ENCODE measurements at regions not wholly inside any gene's neighbourhood (a gene's known extent, or its start where the extent isn't known, plus 50 kb on each side); places are given as distances from the start of the nearest gene placed in this dataset.

DNA sequence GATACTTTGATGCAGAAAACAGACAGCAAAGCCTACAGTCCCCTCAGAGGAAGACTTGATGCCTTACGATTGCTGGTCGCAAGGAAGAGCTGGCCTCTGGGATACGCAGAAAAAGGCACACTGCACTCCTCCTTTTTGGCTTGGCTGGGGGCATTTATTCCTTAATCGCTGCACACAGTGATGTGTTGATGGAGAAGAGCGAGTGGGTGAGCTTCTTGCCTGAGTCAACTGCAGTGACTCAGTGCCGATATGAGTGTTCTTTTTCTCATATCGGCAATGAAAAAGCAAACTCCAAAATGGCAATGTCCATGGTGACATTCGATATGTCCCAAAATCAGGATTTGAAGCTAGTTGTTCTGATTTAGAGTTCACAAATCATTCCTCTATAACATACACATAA lies 794.8 kb downstream of the HACE1 start:
- DNase-seq (ENCODE audit: low read depth), result no peak

DNA sequence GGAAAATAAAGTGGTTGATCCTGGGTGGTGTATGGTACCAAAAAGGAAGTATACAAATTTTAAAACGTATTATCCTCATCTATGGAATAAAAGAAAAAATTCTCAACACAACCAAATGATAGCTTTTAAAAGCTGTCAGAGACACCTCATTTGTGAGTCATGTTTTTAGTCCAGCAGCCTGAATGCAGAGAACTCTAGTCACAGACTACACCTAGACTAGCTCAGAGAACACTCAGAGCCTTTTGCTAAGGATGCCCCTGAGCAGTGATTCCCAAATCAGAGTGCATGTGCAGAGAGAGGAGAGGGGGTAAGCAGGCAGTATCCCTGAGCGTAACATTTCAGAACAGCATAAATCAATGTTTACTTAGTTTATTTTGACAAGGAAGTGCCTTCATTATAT lies 809.3 kb downstream of the HACE1 start:
- DNase-seq (ENCODE audit: low read depth), result no peak

DNA sequence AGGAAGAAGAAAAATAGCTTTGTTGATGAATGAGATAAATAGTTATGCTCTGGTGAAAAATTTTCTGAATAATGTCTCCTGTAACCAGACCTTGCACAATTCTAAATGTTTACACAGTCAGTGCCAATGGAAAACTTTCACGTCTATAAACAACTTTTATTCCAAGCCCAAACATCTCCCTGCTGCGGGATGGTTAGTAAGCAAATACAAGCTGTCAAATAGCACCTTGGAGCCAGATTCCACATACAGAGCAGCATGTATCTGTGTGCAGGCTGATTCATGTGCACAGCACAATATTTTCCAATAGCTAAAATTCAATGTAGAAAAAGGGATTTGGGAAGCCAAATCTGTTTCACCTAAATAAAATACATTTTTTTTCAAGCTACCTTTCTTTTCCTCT lies 813.3 kb downstream of the HACE1 start:
- DNase-seq (ENCODE audit: low read depth), result no peak

DNA sequence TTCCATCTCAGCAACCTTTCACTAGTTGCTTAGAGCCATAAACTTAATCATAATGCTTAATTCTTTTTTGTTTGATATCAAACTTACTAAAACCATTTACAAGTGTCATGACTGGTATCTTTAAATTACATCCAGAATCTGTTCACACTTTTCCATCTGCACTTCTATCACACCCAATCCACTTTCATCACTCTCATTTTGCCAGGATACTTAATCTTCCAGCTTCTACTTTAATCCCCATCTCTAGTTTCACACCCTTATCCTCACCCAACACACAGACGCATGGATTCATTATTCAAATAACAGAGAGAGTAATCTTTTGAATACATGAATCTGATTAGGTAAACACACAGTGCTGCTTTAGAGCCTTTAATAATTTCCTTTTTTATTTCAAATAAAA lies 828.4 kb downstream of the HACE1 start:
- DNase-seq (ENCODE audit: low read depth), result no peak

DNA sequence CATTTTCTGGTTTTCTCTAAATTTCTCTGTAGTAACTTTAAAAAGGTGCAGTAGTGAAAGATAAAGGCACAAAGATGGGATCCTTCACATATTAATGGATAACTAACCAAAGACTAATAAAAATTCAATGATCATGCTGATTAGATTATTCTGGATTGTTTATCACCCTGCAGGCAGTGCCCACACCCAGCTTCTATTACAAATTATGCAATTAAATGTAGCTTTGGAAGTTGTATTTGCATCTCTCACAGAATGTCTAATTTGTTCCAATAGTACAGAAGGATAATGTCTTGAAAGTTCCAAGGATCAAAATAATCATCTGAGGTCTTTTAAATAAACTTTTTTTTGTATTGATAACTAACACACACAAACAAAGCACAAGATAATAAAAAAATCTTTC lies 837.6 kb downstream of the HACE1 start:
- no peak for DNase-seq (ENCODE audit: low read depth)

DNA sequence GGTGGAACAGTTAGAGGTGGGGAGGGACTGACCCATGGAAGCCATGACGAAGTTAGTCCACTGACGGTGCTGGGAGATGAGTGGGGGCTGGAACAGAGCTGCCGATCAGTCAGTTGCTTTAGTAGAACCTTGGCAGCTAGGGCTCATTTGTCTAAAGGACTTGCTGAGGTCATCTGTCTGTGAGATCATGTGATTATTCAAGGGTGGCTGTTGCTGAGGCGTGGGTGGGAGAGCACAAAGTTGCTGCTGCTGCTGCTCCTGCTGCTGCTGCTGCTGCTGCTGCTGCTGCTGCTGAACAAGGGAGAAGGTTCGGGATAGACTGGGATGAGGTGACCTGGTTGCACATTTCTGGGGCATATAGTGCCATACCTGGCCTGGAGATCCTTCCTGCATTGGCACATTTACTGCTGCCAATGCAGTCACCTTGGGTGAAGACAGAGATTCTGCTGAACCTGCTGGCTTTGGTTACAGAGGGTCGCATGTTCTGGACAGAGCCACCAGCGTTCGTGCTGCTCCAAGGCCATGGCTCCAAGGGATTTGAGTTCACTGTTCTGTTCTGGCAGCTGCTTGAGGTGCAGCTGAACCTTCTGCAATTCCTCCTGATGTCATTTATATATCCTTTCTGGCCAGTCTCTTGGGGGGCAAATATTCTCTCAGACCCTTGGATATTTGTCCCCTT lies 840.5 kb downstream of the HACE1 start:
- no peak for DNase-seq (ENCODE audit: low read depth)

DNA sequence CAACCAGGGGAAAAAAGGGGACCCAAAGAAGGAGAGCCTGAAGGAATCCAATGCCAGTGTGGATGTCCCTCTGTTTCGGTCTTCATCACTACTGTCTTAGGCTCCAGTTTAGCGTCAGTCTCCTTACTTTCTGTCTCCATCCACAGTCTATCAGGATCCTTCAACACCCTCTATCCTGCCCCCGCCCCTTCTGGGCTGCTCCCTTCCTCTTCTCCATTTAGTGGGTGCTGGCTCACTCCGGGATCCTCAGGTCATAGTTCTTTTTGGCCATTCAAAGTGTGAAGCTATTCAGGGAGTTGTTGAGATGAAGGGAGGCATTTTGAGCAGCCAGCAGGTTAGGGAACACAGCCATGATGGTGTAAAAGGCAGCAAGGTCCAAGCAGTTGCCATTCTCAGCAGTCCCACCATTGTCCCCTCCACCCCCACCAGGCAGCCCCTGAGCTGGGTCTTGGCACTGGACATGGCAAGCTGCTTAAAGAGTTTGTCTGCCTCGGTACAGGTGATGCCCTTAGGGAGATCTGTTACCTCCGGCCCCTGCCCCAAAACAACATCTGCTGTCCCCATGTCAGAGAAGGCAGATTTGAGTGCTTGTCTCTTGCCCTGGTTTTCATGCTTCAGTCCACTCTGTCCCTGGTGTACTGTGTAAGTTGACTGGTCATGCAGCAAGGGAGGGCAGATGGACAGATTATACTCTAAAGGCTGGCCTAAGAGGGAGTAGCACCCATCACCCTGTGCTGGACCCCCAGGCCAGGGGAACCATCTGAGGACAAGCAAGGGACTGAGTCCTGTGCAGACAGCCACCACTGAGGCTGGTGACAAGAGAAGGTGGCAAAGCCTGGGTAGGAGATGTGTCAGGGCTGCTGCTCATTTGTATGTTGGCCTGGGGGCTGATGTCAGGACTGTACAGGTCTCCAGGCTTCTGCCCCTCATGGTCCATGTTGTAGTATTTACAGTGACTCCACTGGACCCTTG lies 842.0 kb downstream of the HACE1 start:
- DNase-seq (ENCODE audit: low read depth), result no peak

DNA sequence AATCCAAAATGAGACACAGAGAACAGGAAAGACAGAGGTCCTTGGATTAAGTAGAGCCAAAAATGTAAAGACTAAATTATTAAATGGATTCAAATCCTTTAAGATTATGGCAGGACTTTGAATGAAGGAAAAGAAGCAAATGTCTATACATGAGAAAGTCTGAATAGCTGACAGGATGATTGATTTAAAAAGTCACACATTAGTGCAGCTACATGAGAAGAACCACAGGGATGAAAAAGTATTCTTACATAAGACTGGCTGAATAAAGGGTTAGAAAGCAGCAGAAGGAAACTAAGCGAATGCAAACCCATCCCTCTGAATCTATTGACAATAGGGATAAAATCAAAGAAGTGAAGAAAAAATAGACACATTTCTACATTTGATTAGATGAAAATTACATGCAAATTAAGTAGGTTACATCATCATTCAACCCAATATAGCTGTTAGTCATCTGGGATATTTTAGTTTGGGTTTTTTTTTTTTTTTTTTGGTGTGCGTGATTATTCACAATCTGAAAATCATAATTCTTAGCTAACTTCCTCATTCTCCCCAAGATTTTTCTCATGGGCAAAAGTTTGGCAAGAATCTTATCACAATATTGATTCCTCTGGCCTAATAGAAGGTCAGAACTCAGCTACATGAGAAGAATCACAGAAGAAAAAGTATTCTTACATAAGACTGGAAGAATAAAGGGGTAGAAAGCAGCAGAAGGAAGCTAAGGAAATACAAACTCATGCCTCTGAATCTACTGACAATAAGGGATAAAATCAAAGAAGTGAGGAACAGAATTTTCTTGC lies 845.4 kb downstream of the HACE1 start:
- no peak for DNase-seq (ENCODE audit: low read depth)

DNA sequence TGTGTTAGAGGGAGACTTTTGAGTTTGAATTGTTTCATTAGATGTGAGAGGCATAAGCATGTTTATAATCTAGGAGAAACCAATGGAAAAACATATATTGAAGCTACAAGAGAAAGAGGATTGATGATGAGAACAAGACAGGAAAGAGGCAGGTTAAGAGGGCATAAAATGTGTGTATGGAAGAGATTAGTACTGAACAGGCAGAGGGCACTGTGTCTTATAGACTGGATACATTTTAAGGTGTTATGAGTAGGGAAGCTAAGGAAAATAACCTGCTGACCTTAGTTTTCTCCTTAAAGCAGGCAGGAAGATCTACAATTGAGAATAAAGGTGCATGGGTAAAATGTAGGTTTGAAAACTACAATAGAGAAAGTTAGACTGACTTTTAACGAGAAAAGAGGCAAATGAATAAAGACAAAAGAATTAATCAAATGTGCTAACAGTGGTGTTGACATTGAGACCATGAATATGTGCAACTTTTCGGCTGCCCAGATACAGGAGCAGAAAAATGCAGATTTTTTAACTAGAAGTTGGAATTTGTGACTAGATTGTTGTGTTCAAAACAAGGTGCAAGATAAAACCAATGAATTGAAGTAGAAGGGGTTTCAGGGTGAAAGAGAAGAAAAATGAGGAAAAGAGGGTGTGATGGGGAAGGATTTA lies 846.3 kb downstream of the HACE1 start:
- DNase-seq (ENCODE audit: low read depth), result no peak

DNA sequence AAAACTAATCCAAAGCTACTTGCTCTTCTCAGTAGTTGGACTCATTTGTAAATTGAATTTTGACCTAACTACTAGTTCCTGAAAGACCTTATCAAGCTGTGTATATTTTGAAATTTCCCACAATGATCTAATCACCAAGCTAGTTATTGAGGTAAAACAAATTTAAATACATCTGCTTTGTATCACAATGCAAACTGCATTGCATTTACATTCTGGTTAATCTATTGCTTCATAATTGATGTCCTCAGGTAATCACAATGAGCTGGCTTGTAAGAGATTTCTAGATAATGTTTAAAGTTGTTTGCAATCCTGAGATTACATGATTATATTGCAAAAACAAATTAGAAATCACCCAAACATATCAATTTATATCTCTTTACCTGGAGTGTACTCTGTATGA lies 848.8 kb downstream of the HACE1 start:
- no peak for DNase-seq (ENCODE audit: low read depth)

DNA sequence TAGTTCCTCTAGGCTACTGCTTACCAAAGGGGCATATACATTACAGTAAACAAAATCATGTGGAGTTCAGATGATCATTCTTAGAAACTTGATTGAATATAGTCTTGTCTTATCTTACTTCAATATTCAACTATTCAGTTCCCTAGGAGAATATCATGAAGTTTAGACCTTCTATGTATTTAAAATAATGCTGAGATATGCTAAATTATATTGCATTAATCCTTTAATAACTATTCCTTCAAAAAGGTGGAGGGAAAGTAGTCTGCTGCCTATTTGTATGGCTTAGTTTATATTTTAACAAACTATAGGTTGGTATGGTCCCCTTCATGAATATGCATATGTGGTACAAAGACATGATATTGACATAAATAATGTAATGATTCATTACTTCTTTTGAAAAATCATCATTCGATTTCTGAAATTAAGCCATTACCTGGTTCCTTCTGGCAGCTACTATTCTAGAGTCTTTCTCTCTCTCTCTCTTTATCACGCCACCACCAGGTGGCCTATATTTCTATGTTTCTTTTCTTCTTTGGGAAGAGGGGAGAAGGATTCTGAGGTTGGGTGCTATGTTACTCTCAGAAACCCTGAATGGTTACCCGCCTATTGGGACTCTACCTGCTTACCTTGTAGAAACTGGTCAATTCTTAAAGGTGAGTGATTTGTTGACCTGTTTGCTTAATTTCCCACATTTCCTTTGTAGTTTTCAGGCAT lies 855.8 kb downstream of the HACE1 start:
- no peak for DNase-seq (ENCODE audit: low read depth)

DNA sequence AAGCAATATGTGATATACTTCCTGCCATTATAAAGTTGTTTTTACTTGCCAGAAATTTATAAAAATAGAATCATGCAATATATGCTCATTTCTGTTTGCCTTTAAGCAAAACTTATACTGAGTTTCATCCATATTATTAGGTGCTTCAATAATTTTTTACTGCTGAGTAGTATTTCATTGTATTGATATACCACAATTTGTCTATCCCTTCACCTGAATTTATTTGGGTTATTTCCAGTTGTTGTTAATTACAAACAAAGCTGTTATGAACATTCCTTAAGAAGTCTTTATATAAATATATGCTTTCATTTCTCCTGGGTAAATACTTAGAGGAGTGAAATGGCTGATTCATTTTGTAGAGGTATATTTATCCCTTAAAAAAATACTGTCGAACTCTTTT lies 864.1 kb downstream of the HACE1 start:
- DNase-seq (ENCODE audit: low read depth), result no peak

DNA sequence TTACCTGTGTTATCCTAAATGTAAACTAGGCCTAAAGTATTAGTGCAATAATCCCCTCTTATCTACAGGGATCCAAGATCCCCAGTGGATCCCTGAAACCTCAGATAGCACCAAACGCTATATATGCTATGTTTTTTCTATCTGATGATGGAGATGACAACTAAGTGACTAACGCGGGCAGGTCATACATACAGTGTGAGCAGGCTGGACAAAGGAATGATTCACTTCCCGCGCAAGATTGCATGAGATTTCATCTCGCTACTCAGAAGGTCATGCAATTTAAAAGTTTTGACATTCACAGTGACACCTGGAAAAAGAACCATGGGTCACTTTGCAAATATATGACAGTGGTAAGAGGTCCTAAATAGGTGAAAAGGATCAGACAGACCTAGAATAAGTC lies 875.9 kb downstream of the HACE1 start:
- no peak for DNase-seq (ENCODE audit: low read depth)

DNA sequence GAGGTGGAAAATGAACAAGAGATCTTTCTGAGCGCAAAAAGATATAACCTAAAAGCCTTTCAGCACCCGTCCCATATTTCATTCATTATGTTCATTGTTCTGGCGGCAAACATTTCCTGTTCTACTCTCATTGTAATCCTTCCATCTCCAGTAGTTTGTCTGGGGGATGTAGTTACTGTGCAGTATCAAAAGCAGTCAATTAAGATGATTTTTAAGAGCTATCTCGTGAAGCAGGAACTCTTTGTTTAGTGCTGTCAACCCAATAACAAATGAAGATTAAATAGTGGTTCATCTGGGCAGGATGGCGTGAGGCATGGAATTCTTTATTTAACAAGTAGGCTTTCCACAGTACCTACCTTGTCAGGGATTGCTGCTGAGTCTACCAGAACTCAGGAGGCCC lies 876.7 kb downstream of the HACE1 start:
- DNase-seq (ENCODE audit: low read depth), result no peak

DNA sequence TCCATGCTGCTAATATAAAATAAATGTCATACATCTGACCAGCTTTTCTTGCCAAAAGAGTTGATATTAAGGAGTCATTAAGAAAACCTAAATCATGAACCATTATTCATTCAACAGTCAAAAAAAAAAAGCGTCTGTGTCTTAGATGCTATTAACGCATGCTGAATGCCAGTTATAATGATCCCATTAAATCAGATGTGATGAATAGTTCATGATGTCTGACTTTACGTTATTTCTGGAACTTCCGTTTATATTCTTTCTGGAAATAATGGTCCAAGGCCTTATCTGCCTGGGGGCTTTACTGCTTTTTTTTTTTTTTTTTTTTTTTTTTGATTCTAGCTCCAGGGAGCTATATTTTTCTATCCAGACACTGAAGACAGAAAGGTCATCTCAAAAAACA lies 877.1 kb downstream of the HACE1 start:
- DNase-seq (ENCODE audit: low read depth), result no peak

DNA sequence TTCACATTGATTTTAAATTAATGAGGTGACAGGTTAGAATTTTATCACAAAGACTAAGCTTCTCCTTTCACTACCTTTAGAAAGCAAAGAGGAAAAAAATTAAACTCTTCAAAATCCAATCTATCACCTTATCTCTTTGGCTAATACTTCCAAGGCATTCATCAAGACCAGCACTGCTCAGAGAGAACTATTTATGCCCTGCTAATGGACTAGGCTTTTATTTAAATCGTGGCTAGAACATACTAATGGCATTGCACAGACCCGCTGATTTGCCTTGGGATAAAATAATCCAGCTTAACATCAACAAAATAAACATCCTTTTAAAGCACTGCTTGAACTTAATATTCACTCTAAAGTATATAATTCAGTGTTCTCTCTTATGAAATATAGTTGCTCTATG lies 880.4 kb downstream of the HACE1 start:
- no peak for DNase-seq (ENCODE audit: low read depth)

DNA sequence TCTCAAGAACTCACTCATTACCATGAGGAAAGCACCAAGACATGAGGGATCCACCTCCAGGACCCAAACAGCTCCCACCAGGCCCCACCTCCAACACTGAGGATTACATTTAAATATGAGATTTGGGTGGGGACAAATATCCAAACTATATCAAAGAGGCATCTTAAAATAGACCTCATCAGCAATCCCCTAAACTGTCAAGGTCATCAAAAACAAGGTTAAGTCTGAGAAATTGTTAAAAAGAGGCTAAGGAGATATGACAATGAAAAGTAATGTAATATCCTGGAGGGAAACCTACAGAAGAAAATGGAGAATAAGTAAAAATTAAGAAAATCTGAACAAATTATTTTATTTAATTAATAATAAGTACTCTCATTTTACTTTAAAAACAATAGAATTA lies 922.3 kb downstream of the HACE1 start:
- no peak for DNase-seq (ENCODE audit: low read depth)

DNA sequence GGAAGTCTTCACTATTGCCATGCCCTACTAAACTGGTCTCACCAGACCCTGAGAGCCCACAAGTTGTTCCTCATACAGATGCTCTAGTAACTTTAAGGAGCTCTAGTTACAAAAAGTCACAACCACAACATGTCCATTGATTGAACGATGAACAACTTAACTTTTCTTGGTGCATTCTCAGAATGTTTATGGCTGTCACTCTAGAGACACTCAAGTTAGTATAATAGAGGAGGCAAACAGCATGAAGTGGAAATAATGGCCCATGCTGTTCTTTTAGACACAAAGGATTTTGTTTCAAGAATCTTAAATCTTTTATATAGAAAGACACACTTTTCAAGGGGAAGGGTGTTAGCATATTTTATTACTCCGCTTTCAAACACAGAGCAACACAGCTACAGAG lies 934.4 kb downstream of the HACE1 start:
- DNase-seq (ENCODE audit: low read depth), result no peak

DNA sequence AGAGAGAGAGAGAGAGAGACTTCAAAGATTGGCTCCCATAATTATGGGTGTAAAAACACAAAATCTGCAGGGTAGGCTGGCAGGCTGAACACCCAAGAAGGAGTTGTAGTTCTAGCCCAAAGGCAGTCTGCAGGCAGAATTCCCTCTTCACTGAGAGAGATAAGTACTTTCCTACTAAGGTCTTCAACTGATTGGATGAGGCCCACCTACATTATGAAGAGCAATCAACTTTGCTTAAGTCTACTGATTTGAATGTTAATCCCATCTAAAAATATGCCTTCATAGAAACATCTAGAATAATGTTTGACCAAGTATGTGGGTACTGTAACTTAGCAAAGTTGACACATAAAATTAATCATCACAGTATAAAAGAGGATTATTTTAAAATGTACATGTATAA lies 949.7 kb downstream of the HACE1 start:
- no peak for DNase-seq (ENCODE audit: low read depth)

DNA sequence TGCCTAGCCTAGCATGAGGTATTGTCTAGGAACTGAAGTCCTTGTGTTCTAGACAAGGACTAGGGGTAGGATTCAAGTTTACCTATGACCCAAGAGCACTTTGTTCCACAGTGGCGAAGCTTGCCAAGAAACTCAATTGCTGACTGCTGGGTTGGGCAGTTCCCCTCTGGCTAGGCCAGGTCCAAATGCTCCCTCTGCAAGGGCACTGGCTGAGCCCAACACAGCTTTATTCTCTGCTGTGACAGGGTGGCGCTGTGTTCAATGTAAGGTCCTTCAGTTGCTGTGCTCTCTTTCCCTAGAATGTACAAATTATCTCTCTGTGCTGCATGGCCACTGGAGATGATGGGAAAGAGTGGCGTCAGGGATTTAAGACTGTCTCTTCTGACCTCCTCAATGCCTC lies 950.8 kb downstream of the HACE1 start:
- no peak for DNase-seq (ENCODE audit: low read depth)

DNA sequence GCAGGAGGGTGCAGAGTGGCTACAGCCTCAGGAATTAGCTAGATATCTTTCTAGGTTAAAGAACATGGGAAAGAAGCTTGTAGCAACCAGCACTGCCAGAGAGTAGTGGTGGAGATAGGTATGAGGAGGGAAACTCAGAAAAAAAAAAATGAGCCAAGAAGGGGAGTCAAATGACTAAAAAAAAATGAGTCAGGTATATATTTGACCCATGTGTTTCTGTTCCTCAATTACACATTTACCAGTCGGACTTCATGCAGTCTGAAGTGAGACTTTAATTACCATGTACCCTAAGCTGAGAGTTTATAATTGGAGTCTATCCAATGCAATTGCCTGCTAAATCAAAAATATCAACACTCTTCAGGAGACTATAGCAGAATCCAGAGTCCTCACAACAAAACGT lies 964.6 kb downstream of the HACE1 start:
- DNase-seq (ENCODE audit: low read depth), result no peak

DNA sequence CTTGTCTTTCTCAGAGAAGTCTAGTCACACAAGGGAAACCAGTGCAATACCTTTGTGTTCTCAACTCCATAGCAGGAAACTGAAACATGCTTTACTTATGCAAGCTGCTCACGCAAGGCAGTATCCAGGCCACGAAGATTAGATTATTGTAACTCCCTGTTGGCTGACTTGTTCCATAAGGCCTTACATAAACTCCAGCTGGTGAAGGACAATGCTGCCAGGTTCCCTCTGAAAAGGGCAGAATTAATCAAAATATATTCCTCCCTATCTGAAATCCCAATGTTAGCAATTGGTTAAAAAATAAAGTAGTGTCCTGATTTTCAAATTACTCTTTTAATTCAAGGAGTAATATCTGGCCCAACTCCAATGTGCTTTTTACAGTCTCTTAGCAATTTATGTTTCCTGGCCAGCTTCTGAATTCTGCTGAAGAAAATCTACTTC lies 966.6 kb downstream of the HACE1 start:
- DNase-seq (ENCODE audit: low read depth), result no peak
